Non-pigmented ciliary epithelial cell (primary cell): ENCODE measurements at regions not wholly inside any gene's neighbourhood (a gene's known extent, or its start where the extent isn't known, plus 50 kb on each side); places are given as distances from the start of the nearest gene placed in this dataset.
A peak's percentile ranks its signal among the peaks of the same experiment; 100 is the strongest.

ENCODE experiments used
- DNase-seq: peaks from one replicate; pipeline ENCODE4 v3.0.0-alpha.2; 2010; ENCODE audit warnings: low read depth

DNA sequence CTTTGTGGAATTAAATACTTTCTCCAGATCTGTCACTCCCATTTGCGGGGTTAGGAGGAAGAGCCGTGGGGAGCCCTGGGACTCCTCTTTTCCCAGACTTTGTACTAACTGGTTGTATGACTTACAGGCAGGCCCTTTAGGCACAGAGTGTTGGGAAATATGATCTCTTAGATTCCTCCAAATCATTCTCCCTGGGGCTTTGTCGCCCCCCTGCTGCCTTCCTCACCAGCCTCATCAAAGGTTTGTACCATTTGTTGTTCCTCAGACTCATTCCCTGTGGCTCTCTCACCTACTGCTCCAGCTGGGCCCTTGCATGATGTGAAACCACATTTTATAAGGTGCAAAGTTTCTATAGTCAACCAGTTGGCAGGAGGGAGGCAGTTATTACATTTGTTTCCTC, 56.4 kb downstream of the CRYGS start:
- no peak for DNase-seq

GRCh38 chr3:186487037-186487436, 57.1 kb downstream of the CRYGS start:
- DNase-seq: no peak

DNA sequence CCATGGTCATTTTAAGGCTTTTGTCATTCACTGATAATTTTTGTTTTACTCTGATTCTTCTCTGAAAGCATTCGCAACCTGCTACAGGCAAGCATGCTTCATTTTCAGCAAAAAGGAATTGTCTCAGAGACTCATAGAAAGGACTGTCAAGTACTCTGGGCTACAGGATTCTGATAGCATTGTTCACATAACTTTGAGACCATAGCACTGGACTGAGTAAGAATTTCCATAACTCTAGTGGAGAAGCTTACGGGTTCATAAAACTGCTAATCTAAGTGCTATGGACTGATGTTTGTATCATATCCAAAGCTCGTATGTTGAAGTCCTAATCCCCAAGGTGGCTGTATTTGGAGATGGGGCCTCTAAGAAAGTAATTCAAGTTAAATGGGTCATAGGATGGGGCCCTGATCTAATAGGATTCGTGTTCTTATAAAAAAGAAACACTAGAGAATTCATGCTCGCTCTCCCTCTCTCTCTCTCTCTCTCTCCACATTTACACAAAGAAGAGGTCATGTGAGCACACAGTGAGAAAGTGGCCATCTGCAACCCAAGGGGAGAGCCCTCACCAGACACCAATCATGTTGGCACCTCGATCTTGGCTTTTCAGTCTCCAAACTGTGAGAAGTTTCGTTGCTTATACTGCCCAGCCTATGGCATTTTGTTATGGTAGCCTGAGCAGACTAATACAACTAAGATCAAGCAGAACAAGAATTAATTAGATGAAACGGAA, 60.4 kb downstream of the CRYGS start:
- DNase-seq: peak; percentile 8

DNA sequence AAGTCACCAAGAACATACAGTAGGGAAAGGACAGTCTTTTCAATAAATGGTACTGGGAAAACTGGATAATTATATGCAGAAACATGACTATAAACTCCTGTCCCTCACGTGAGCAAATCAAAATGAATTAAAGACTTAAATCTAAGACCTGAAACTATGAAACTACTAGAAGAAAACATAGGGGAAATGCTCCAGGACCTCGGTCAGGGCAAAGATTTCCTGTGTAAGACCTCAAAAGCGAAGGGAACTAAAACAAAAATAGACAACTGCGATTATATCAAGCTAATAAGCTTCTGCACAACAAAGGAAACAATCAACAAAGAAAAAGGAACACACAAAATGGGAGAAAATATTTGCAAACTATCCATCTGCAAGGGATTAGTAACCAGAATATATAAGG, 62.7 kb downstream of the CRYGS start:
- DNase-seq: no peak

DNA sequence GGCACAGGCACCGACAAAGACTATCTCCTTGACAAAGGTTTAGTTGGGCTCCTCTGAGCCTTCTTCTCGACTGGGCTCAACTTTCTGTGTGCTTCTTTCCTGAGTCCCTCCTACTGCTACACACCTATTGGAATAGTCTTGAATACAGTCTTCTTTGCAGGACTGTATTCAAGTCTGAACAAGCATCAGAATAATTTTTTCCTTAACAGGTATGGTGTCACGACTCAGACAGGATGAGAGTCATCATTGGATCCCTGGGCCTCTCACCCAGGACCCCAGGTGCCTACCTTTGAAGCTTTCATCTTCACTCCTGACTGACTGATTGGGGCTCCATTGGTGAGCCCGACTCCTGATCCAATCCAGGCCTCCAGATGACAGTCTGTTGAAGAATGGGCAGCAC, 66.3 kb downstream of the CRYGS start:
- no peak for DNase-seq

DNA sequence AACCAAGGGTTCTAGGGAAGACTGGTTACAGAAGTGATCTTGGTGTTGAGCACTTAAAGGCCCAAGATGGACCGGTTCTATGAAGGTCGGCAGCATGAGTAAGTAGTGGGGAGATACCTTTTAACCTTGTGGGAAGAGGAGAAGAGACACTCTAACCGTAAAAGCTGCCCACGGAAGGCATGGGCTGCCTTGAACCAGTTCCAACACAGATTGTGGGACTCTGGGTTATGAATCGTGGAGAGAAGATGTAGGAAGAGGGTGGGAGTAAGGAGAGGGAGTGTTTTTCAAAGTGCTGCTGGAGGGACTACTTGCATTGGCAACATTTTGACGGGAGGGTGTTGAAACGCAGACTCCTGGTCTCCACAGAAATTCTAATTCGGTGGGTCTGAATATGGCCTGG, 67.1 kb downstream of the CRYGS start:
- no peak for DNase-seq

DNA sequence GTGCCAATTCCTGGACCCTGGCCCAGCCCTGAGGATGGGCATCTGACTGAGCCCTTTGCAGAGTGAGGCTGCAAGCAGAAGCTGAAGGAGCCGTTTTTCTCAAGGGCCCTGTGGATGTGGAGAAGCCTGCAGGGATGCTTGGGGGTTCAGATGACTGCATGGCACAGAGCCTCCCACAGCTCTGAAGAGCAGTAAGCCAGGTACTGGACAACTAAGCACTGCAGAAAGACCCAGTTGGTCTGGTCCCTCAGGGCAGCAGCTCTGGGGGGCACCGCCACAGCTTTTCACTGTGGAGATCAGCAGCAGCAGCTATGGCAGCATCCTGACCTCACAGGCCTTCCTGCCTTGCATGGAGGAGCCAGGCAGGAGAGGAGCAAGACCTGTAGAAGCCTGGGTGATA, 67.6 kb downstream of the CRYGS start:
- DNase-seq: no peak

DNA sequence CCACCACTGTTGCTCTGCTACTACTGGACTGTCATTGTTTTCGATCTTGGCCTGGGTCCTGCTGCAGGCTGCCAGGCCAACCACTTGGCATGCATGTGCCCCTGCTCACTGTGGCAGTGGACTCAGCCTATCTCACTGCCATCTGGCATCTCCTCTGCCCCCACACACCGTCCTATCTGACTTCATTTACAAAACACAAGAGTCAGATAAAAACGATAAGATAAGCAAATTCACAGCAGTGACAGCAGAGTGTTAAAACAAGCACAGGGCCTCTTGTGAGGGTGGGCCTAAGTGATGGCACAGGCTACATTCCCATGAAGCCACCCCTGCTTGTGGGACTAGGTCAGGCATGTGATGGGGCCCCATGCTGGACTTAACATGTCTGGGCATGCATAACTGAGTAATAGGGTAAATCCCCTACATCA, 68.1 kb downstream of the CRYGS start:
- DNase-seq: no peak

- no peak for DNase-seq
Measured at GRCh38 chr3:186473166-186473565, 71.0 kb downstream of the CRYGS start.

DNA sequence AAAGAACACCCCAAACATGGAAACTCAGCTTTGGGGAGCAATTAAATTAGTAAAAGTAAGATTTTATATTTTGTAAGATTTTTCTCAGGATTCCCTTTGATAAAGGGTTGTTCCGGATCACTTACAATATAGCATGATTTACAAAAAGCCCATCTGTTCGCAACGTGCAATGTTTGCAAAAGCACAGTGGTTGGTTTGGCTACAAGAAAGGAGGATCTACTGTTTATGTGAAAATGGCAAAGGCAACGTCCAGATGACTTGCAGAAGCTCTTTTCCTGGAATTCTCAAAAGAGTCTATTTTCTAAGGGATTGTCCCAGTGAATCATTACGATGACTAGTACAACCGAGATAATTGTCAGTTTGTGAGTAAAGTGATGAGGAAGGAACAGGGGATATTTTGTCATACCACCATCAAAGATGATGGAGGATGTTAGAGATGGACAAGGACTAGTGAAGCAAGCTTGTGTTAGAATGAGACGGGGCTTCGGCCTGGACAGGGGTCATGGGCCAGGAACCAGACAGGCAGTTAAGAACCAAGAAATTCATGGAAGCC, 71.6 kb downstream of the CRYGS start:
- DNase-seq: no peak

DNA sequence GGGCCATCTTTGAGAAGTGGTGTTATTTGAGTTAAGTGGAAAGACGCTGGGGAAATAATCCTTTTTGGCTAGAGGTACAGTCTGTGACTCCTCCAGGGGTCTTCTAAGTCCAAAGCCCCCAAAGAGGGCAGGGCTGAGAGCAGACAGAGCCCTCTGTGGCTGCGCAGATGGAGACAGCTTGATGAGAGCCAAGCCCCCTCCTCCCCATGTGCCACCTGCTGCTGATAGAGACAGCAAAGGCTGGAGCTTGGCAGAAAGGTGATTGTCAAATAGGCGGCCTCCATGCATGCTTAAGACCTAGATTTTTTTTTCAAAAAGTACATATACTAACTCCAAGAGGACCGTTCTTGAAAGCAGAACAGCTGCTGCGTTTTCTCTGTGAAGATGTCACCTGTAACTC, 72.4 kb downstream of the CRYGS start:
- DNase-seq: no peak

DNA sequence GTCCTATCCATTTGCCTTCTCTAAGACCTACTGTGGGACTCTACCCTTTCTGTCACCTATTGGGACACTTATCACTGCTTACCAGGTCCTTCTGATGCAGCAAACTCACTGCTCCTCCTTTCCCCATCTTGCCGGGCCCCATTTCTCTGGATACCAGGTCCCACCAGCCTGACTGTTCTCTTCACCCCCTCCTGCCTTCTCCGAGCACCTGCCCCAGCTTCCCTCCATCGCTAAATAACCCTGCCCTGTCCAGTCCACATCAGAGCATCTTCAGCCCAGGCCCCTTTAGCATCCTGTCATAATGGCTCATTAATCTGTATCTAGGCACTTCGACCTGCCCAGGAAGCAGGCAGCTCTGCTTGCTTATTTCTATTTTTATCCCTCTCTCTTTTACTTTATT, 74.7 kb downstream of the CRYGS start:
- no peak for DNase-seq

GRCh38 chr3:186467969-186468368, 76.2 kb downstream of the CRYGS start:
- DNase-seq: no peak

GRCh38 chr3:186466391-186466974, 77.7 kb downstream of the CRYGS start:
- DNase-seq: no peak

- DNase-seq: no peak
Measured at GRCh38 chr3:186465508-186465907, 78.7 kb downstream of the CRYGS start.

DNA sequence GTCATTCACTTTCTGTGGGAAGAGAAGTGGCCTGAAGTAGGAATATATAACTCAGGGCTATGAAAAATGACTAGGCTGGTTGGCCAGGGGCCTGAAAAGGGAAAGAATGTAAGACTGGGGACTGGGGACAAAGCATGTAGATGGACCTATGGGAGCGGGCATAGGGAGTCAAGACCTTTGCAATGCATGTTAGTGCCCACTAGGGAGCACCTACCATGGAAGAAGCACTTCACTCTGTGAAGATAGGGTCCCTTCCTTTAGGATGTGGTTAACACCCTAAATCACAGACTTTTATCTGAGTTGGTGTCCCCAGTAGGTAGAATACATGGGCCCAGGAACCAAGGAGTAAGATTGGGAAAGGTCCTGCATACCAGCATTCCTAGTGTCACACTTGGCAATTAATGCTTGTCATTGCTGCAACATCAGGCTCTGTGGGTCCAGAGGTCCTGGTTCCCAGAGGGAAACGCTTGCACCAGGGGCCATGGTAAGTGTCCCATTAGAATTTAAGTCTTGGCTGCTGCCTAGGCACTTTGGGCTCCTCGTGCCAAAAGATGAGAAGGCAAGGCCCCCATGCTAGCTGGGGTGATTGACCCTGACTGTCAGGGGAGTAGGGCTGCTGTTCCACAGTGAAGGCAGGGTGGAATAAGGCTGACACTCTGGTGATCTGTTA, 79.6 kb downstream of the CRYGS start:
- no peak for DNase-seq

GRCh38 chr3:186461141-186461540, 83.0 kb downstream of the CRYGS start:
- DNase-seq: peak; percentile 45

- no peak for DNase-seq
Measured at GRCh38 chr3:186459108-186459467, 85.1 kb downstream of the CRYGS start.

DNA sequence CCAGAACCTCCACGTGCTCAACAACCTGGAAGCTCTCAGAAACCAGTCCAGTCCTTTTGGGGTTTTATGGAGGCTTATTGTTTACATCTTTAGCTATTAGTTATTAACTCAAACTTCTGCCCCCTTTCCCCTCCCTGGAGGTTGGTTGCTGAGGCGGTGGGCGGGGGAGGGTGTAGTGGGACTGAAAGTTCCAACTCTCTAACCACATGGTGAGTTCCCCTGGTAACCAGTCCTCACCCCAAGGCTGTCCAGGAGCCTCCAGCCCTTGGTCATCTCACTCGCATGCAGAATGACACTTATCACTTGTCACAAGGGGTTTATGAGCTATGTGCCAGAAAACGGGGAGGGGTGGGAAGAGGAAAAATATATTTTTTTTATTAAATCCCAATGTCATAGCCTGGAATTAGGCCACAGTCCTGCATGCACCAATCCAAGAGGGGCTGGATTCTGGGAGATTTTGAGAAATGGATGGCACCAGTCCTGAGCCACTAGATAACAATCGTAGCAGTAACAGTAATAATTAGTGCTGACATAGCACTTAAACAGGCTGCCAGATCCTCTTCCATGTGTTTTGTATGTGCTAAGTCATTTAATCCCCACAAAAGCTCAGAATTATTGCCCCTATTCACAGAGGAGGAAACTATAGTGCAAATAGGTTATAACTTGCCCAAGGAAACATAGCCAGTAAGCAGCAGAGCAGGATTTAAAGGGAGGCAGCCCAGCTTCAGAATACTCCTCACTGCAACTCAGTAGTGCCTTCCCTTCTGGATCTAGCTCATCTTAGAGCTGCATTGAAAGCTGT, 85.7 kb downstream of the CRYGS start:
- no peak for DNase-seq

DNA sequence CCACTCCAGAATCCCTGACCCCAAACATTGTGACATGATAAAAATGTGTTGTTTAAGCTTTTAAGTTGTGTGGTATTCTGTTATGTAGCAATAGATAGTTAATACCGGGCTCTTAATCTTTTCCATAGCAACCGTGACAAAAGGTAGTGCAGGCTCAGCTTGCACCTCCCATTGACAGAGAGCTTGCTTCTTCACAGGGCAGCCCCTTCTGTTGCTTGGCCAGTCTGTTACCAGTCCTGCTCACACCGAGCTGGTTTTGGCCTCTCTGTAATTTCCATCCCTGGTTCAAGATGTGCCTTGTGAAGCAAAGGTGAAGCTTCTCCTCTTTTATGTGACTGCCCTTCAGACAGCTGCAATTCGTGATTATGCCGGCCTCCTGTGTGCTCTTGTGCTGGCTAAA, 86.9 kb downstream of the CRYGS start:
- DNase-seq: no peak

- DNase-seq: no peak
Measured at GRCh38 chr3:186456731-186457191, 87.4 kb downstream of the CRYGS start.
